ENCODE measurements at regions not wholly inside any gene's neighbourhood (a gene's known extent, or its start where the extent isn't known, plus 50 kb on each side); places are given as distances from the start of the nearest gene placed in this dataset.
"Not testable (repeated sequence)": the region's sequence is repeated elsewhere in the genome, so short reads cannot be mapped to it uniquely, and the experiment has no call there.

GRCh38 chr4:126182786-126183185, 868.0 kb downstream of the FAT4 start:
- TF ChIP-seq POLR2A (IDR thresholded peaks at IDR 0.05), result no peak
- no peak for TF ChIP-seq EP300 (IDR thresholded peaks at IDR 0.05)
- no peak for TF ChIP-seq CTCF (IDR thresholded peaks at IDR 0.05)
- H3K4me3 ChIP-seq, result no peak overlapping the region
- intact Hi-C loops (cut with DNase I), result no loop called here

GRCh38 chr4:126183206-126183605, 868.5 kb downstream of the FAT4 start:
- no peak for DNase-seq
- 41 to 46% (median 44%) methylated on average over 2 of the region's 2 CpGs for WGBS, 3 donors
- TF ChIP-seq CTCF (IDR thresholded peaks at IDR 0.05), result no peak
- TF ChIP-seq POLR2A (IDR thresholded peaks at IDR 0.05), result no peak
- no peak for TF ChIP-seq EP300 (IDR thresholded peaks at IDR 0.05)
- Histone ChIP-seq H3K4me3 (no peak overlapping the region), H3K36me3 (no peaks in the 10 kb centered on the region), H3K9me3 (no peaks in the 10 kb centered on the region), H3K27ac (no peak overlapping the region), H3K4me1 (ENCODE audit: insufficient read depth) (no peaks in the 10 kb centered on the region), H3K27me3 (no peaks in the 10 kb centered on the region)
- intact Hi-C loops (cut with DNase I), result no loop called here

More at GRCh38 chr4:126182786-126183185, 868.0 kb downstream of the FAT4 start:
- WGBS, 3 donors, result 56 to 67% (median 60%) methylated on average over 2 of the region's 2 CpGs
- DNase-seq, result no peak
- Histone ChIP-seq H3K27me3 (no peaks in the 10 kb centered on the region), H3K27ac (no peak overlapping the region), H3K9me3 (no peaks in the 10 kb centered on the region), H3K36me3 (no peaks in the 10 kb centered on the region), H3K4me1 (ENCODE audit: insufficient read depth) (no peaks in the 10 kb centered on the region)

- no peaks in the 10 kb centered on the region for H3K9me3 ChIP-seq
- no peaks in the 10 kb centered on the region for H3K36me3 ChIP-seq
- H3K27me3 ChIP-seq, result no peaks in the 10 kb centered on the region
- H3K4me3 ChIP-seq, result no peak overlapping the region
- H3K4me1 ChIP-seq (ENCODE audit: insufficient read depth), result no peaks in the 10 kb centered on the region
- no peak for DNase-seq
- WGBS, 3 donors, result 96 to 98% (median 98%) methylated on average over 2 of the region's 2 CpGs
- intact Hi-C loops (cut with DNase I), result no loop called here
- TF ChIP-seq POLR2A (IDR thresholded peaks at IDR 0.05), result no peak
- no peak for TF ChIP-seq EP300 (IDR thresholded peaks at IDR 0.05)
- TF ChIP-seq CTCF (IDR thresholded peaks at IDR 0.05), result no peak
- H3K27ac ChIP-seq, result no peak overlapping the region
Measured at GRCh38 chr4:126191536-126191935, 876.8 kb downstream of the FAT4 start.

GRCh38 chr4:126192506-126192905, 877.8 kb downstream of the FAT4 start:
- Histone ChIP-seq H3K27ac (no peak overlapping the region), H3K4me3 (no peak overlapping the region), H3K4me1 (ENCODE audit: insufficient read depth) (no peaks in the 10 kb centered on the region), H3K9me3 (no peaks in the 10 kb centered on the region), H3K36me3 (no peaks in the 10 kb centered on the region), H3K27me3 (no peaks in the 10 kb centered on the region)
- no peak for TF ChIP-seq CTCF (IDR thresholded peaks at IDR 0.05)
- TF ChIP-seq EP300 (IDR thresholded peaks at IDR 0.05), result no peak
- no peak for TF ChIP-seq POLR2A (IDR thresholded peaks at IDR 0.05)
- intact Hi-C loops (cut with DNase I), result no loop called here
- WGBS, 3 donors, result 90 to 96% (median 96%) methylated on average over 6 of the region's 6 CpGs
- no peak for DNase-seq

GRCh38 chr4:126201251-126202138, 886.7 kb downstream of the FAT4 start:
- 92 to 96% (median 93%) methylated on average over 46 to 53 of the region's 53 CpGs for WGBS, 3 donors
- DNase-seq; H3K4me3 ChIP-seq; H3K4me1 ChIP-seq (ENCODE audit: insufficient read depth); H3K27me3 ChIP-seq; intact Hi-C loops (cut with DNase I); H3K36me3 ChIP-seq; H3K9me3 ChIP-seq; H3K27ac ChIP-seq: not testable (repeated sequence)
